GM12865 (cell line): ENCODE measurements at regions not wholly inside any gene's neighbourhood (a gene's known extent, or its start where the extent isn't known, plus 50 kb on each side); places are given as distances from the start of the nearest gene placed in this dataset.
"Not testable (repeated sequence)": the region's sequence is repeated elsewhere in the genome, so short reads cannot be mapped to it uniquely, and the experiment has no call there.

Experiments
- DNase-seq: peaks from one replicate; pipeline ENCODE4 v3.0.0; 2010; ENCODE audit warnings: low read depth
- H3K4me3 ChIP-seq: 2 replicates; pipeline ENCODE4 v1.5.1; 2011; ENCODE audit warnings: mild to moderate bottlenecking, low read depth, low read length, control low read depth
- CTCF ChIP-seq: IDR thresholded peaks from 2 replicates; pipeline ENCODE4 v1.5.1; 2011; ENCODE audit warnings: low read length, control low read depth, low read depth, inconsistent platforms; ENCODE audit not compliant: insufficient read depth; ENCODE audit errors: missing control alignments

- DNase-seq, H3K4me3 ChIP-seq: not testable (repeated sequence)
Measured at GRCh38 chr18:14460364-14460763, 83.0 kb downstream of the POTEC start.

GRCh38 chr18:14459826-14460225, 83.6 kb downstream of the POTEC start:
- DNase-seq, H3K4me3 ChIP-seq: not testable (repeated sequence)

- TF ChIP-seq CTCF, result peak; percentile 35
- DNase-seq, result peak; percentile 17
- H3K4me3 ChIP-seq, result peak overlapping the region; percentile 23
Measured at GRCh38 chr18:14458009-14458945, 85.1 kb downstream of the POTEC start.

DNA sequence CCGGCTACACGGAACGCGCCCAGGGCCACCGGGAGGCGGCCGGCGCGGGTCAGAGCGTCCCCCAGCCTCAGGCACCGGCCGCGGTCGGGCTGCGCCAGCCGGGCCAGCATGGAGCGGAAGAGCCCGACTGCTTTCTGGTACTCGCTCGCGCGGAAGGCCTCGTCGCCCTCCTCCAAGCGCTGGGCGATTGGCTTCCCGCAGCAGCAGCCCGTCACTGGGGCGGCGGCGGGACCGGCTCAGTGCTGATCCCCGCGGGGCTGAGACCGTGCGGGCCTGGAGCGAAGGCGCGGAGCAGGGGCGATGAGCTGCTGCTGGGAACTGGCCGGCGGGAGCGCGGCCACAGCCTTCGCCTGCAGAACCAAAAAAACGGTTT, 92.8 kb downstream of the POTEC start:
- not testable (repeated sequence) for DNase-seq, H3K4me3 ChIP-seq

- not testable (repeated sequence) for H3K4me3 ChIP-seq, DNase-seq
Measured at GRCh38 chr18:14449995-14450636, 93.3 kb downstream of the POTEC start.

DNA sequence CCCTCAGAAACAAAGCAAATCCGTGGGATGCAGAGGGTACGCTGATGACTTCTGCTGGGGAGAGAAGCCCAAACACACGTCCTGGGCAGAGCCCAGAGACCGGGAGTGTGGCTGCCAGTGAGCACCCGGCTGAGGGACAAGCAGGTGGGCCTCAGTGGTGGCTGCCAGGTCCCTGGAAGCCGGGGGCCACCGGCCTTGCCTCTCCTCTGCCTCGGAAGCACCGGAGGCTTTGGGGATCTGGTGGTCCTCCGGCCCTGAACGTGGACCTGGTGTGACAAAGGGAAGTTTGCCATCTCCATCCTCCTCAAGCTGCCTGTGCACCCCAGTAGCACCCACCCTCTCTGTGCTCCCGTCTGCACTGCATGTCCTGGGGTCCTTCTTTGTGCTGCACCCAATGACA, 94.3 kb downstream of the POTEC start:
- not testable (repeated sequence) for H3K4me3 ChIP-seq, DNase-seq

DNA sequence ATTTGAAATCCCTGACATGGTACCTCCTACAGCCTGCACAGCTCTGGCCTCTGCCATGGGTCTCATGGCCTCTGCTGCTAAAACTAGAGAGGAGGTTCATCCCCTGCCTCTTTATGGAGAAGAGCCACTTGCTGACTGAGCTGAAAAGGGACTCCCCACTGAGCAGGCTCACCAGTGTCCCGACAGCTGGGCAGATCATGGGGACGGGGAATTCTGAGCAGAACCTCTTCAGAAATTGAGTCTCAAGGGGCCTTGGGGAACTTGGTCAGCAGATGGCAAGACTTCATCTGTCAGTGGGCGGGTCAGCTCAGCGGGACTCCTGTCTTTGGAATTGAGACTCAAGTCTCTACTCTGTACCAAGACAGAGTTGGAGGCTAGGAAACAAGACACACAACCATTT, 95.7 kb downstream of the POTEC start:
- not testable (repeated sequence) for H3K4me3 ChIP-seq
- peak; percentile 12 for DNase-seq

GRCh38 chr18:14435460-14435859, 107.9 kb downstream of the POTEC start:
- not testable (repeated sequence) for DNase-seq, H3K4me3 ChIP-seq

DNA sequence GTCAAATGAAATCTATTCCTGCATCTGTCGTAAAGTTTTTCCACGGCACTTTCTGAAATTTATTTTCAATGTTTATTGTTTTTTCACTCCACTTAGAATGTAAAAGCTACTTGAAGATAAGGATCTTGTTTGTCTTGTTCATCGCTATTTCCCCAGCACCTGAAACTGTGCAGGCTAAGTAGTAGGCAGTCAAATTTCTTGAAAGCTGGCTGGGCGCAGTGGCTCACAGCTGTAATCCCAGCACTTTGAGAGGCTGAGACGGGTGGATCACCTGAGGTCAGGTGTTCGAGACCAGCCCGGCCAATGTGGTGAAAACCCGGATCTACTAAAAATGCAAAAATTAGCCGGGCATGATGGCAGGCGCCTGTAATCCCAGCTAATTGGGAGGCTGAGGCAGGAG, 111.0 kb downstream of the POTEC start:
- not testable (repeated sequence) for DNase-seq, H3K4me3 ChIP-seq

- not testable (repeated sequence) for H3K4me3 ChIP-seq
- peak; percentile 21 for DNase-seq
Measured at GRCh38 chr18:14431031-14431521, 112.3 kb downstream of the POTEC start.

DNA sequence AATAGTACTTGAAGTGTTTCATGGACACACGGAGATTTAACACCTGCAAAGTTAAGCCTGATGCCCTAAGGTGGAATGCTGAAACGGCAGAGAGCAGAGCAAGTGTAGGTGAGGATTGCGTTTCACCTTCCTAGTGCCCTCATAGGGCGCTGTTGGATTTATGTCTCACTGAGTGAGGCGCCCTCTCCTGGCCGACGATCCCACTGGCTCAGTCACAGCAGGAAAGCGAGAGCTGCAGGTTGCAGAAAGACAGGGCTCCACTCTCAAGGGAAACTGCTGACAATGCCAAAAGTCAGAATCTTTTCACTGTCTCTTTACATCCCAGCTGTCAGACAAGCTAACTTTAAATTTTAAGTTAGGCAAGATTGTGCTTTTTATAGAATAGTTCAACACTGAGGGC, 127.6 kb downstream of the POTEC start:
- not testable (repeated sequence) for H3K4me3 ChIP-seq
- TF ChIP-seq CTCF, result peak; percentile 25
- peak; percentile 15 for DNase-seq

DNA sequence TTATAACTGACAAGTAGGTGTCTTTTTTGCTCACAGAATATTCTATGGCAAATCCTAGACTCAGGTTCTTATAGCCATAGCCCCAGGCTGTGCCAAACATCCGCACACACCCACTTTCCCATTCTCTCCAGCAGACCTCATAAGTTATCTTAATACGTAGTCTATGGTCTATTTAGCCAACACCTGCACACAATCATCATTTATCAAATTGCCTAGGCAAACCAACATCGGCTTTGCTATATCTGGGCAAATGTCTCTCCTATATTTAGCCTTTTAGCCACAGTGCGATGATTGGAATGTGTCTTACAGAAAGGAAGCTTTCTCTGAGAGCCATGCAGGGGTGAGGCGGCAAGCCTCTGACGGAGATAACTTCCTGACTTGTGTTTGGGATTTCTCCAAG, 128.0 kb downstream of the POTEC start:
- not testable (repeated sequence) for H3K4me3 ChIP-seq, DNase-seq

DNA sequence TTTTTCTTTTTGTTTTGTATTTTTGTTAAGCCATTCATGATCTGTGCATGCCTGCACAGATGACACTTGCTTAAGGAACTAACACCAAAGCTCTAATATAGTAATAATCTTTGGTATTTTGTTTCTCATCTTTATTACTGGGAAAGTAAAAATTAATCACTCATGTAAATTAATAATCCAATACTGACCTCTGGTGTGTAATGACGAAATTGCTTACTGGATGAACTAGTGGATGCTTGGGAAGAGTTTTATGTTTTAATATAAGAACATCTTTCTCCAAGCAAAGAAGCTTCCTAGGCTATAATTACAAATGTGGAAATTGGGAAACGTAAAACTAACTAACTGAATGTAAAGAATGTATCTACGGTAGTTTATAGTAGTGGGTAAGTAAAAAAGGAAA, 147.9 kb downstream of the POTEC start:
- DNase-seq, H3K4me3 ChIP-seq: not testable (repeated sequence)

DNA sequence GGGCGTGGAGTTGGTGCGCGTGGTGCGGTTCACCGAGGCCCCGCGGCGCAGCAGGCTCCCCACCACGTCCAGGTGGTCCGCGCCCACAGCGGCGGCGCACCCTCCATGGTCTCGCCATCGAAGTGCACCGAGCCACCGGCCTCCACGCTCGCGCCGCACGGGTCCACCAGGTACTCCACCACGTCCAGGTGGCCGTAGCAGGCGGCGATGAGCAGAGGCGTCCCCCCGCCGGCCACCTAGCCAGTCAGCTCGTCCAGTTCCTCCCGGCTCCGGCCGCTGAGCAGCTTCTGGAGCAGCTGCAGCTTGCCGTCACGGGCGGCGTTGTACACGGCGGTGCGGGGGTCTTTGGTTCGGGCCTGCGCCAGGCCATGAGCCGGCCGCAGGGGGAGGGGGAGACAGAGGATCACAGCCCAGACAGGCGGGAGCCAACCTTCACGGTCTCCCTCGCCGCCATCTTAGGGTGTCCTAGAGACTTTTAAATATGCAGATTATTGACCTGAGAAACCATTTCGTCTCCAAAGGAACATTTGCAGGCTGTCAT, 149.8 kb downstream of the POTEC start:
- not testable (repeated sequence) for DNase-seq, H3K4me3 ChIP-seq

- DNase-seq, H3K4me3 ChIP-seq: not testable (repeated sequence)
Measured at GRCh38 chr18:14392604-14393003, 150.8 kb downstream of the POTEC start.

DNA sequence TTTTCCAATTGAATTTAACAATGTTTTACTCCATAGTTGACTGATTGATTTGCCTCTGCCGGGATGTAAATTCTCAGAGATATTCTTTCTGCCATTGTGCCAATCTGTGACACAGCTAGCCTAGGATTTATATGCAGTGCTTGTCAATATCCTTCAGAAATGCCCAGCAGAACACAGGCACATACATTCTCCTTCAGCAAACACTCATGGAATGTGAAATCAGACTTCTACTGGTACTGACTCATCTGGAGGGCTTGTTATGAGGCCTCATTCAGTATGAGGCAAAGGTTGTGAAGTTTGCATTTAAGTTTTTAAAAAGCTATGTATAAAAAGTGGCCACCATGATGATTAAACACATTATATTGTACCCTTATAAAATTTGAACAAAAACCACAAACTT, 158.4 kb downstream of the POTEC start:
- not testable (repeated sequence) for DNase-seq, H3K4me3 ChIP-seq

DNA sequence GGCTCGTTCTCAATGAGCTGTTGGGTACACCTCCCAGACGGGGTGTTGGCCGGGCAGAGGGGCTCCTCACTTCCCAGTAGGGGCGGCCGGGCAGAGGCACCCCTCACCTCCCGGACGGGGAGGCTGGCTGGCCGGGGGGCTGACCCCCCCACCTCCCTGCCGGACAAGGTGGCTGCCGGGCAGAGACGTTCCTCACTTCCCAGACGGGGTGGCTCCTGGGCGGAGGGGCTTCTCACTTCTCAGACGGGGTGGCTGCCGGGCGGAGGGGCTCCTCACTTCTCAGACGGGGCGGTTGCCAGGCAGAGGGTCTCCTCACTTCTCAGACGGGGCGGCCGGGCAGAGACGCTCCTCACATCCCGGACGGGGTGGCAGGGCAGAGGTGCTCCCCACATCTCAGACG, 160.7 kb downstream of the POTEC start:
- not testable (repeated sequence) for H3K4me3 ChIP-seq, DNase-seq
